ENCODE measurements at regions not wholly inside any gene's neighbourhood (a gene's known extent, or its start where the extent isn't known, plus 50 kb on each side); places are given as distances from the start of the nearest gene placed in this dataset. TPM values are rescaled to one million over a fixed set of nuclear protein-coding genes. Genes with fewer than 3 reads are reported as not detected.
"Not testable (repeated sequence)": the region's sequence is repeated elsewhere in the genome, so short reads cannot be mapped to it uniquely, and the experiment has no call there.

DNA sequence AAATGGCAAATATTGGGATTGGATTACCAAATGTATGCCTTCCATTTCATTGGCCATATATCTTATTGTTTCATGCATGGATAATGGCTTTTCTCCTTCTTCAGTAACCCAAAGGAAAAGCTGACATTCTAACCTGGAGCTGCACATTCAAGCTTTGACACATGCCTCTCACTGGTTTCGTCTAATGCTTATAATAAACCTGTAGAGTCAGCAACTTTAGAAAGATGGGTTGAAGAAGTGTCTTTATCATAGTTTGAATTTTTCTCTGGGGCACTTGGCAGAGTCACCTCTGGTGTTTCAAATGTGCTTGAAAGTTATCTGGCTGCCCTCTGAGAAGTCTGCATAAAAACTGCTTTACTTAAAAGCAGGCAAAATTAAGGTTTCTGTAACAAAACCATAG lies 55.4 kb upstream of the GOLGA8A start:
- Histone ChIP-seq H3K36me3 (ENCODE audit: control insufficient read depth in 4 of 4, insufficient read depth in 4 of 4, low read length in 4 of 4) (no peaks in the 10 kb centered on the region), H3K9me3 (ENCODE audit: control insufficient read depth in 4 of 4, insufficient read depth in 3 of 4, low read length in 3 of 4) (peaks cover 0 to 30% (median 2%) of the 10 kb centered on the region in 4 donors), H3K9ac (ENCODE audit: insufficient read depth in 1 of 2, low read length in 2 of 2) (no peak overlapping the region), H3K27me3 (ENCODE audit: control insufficient read depth in 3 of 3, insufficient read depth in 3 of 3, low read length in 2 of 3) (peaks cover 18 to 72% (median 43%) of the 10 kb centered on the region in 3 donors), H3K4me1 (ENCODE audit: control insufficient read depth in 5 of 5, insufficient read depth in 5 of 5, low read length in 5 of 5) (peaks cover 0 to 16% (median 0%) of the 10 kb centered on the region in 5 donors), H3K4me3 (no peak overlapping the region), H3K27ac (ENCODE audit: low read depth in 1 of 2, low read length in 1 of 2) (no peak overlapping the region)
- WGBS, 2 donors: 66 to 82% methylated on average over 1 of the region's 1 CpG
- no peak for TF ChIP-seq CTCF (IDR thresholded peaks at IDR 0.05; ENCODE audit: control extremely low read depth, extremely low read depth)
- no peak for ATAC-seq (ENCODE audit: insufficient read depth, low FRiP score)
- DNase-seq: peak in 1 of 3 donors; percentile 3

DNA sequence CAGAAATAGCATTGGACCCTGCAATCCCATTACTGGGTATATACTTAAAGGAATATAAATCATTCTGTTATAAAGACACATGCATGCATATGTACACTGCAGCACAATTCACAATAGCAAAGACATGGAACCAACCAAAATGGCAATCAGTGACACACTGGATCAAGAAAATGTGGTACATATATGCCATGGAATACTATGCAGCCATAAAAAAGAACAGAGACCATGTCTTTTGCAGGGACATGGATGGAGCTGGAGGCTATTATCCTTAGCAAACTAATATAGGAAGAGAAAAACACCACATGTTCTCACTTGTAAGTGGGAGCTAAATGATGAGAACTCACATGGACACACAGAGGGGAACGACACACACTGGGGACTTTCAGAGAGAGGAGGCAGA lies 53.9 kb upstream of the GOLGA8A start:
- H3K27ac ChIP-seq (ENCODE audit: low read depth in 1 of 2, low read length in 1 of 2); DNase-seq; ATAC-seq (ENCODE audit: insufficient read depth, low FRiP score); H3K36me3 ChIP-seq (ENCODE audit: control insufficient read depth in 4 of 4, insufficient read depth in 4 of 4, low read length in 4 of 4); H3K9ac ChIP-seq (ENCODE audit: insufficient read depth in 1 of 2, low read length in 2 of 2); H3K4me3 ChIP-seq: not testable (repeated sequence)
- 97 to 100% methylated on average over 1 of the region's 1 CpG for WGBS, 2 donors
- Histone ChIP-seq H3K4me1 (ENCODE audit: control insufficient read depth in 5 of 5, insufficient read depth in 5 of 5, low read length in 5 of 5) (peaks cover 0 to 16% (median 0%) of the 10 kb centered on the region in 5 donors), H3K9me3 (ENCODE audit: control insufficient read depth in 4 of 4, insufficient read depth in 3 of 4, low read length in 3 of 4) (peaks cover 0 to 30% (median 2%) of the 10 kb centered on the region in 4 donors), H3K27me3 (ENCODE audit: control insufficient read depth in 3 of 3, insufficient read depth in 3 of 3, low read length in 2 of 3) (peaks cover 14 to 59% (median 37%) of the 10 kb centered on the region in 3 donors)

GRCh38 chr15:34490417-34491193 lies 53.0 kb upstream of the GOLGA8A start:
- TF ChIP-seq CTCF (IDR thresholded peaks at IDR 0.05; ENCODE audit: control extremely low read depth, extremely low read depth): no peak
- peak in 1 of 3 donors; percentile 8 for DNase-seq
- 17 to 20% methylated on average over 10 to 38 of the region's 38 CpGs for WGBS, 2 donors
- ATAC-seq (ENCODE audit: insufficient read depth, low FRiP score): no peak
- Histone ChIP-seq H3K4me1 (ENCODE audit: control insufficient read depth in 5 of 5, insufficient read depth in 5 of 5, low read length in 5 of 5) (peaks cover 0 to 16% (median 0%) of the 10 kb centered on the region in 5 donors), H3K4me3 (no peak overlapping the region), H3K9me3 (ENCODE audit: control insufficient read depth in 4 of 4, insufficient read depth in 3 of 4, low read length in 3 of 4) (peaks cover 0 to 28% (median 2%) of the 10 kb centered on the region in 4 donors), H3K36me3 (ENCODE audit: control insufficient read depth in 4 of 4, insufficient read depth in 4 of 4, low read length in 4 of 4) (no peaks in the 10 kb centered on the region), H3K27ac (ENCODE audit: low read depth in 1 of 2, low read length in 1 of 2) (no peak overlapping the region), H3K27me3 (ENCODE audit: control insufficient read depth in 3 of 3, insufficient read depth in 3 of 3, low read length in 2 of 3) (peaks cover 10 to 51% (median 36%) of the 10 kb centered on the region in 3 donors), H3K9ac (ENCODE audit: insufficient read depth in 1 of 2, low read length in 2 of 2) (no peak overlapping the region)

- DNase-seq: peak in 1 of 3 donors; percentile 20
- H3K4me3 ChIP-seq; H3K9ac ChIP-seq (ENCODE audit: insufficient read depth in 1 of 2, low read length in 2 of 2); H3K4me1 ChIP-seq (ENCODE audit: control insufficient read depth in 5 of 5, insufficient read depth in 5 of 5, low read length in 5 of 5); ATAC-seq (ENCODE audit: insufficient read depth, low FRiP score); H3K36me3 ChIP-seq (ENCODE audit: control insufficient read depth in 4 of 4, insufficient read depth in 4 of 4, low read length in 4 of 4); H3K27ac ChIP-seq (ENCODE audit: low read depth in 1 of 2, low read length in 1 of 2): not testable (repeated sequence)
- 59 to 89% methylated on average over 29 to 37 of the region's 37 CpGs for WGBS, 2 donors
- Histone ChIP-seq H3K9me3 (ENCODE audit: control insufficient read depth in 4 of 4, insufficient read depth in 3 of 4, low read length in 3 of 4) (peaks cover 0 to 15% (median 2%) of the 10 kb centered on the region in 4 donors), H3K27me3 (ENCODE audit: control insufficient read depth in 3 of 3, insufficient read depth in 3 of 3, low read length in 2 of 3) (peaks cover 2 to 40% (median 27%) of the 10 kb centered on the region in 3 donors)
Observed at GRCh38 chr15:34488973-34489959, 51.7 kb upstream of the GOLGA8A start.

Small RNA genes lying in the stretch of these regions (small RNA-seq; reads per million reads assigned to genes)
- not detected for gene MIR1233-2 (ENCODE audit: low replicate concordance)

All from lung (tissue), 12 donors.